ENCODE measurements at regions not wholly inside any gene's neighbourhood (a gene's known extent, or its start where the extent isn't known, plus 50 kb on each side); places are given as distances from the start of the nearest gene placed in this dataset.

DNA sequence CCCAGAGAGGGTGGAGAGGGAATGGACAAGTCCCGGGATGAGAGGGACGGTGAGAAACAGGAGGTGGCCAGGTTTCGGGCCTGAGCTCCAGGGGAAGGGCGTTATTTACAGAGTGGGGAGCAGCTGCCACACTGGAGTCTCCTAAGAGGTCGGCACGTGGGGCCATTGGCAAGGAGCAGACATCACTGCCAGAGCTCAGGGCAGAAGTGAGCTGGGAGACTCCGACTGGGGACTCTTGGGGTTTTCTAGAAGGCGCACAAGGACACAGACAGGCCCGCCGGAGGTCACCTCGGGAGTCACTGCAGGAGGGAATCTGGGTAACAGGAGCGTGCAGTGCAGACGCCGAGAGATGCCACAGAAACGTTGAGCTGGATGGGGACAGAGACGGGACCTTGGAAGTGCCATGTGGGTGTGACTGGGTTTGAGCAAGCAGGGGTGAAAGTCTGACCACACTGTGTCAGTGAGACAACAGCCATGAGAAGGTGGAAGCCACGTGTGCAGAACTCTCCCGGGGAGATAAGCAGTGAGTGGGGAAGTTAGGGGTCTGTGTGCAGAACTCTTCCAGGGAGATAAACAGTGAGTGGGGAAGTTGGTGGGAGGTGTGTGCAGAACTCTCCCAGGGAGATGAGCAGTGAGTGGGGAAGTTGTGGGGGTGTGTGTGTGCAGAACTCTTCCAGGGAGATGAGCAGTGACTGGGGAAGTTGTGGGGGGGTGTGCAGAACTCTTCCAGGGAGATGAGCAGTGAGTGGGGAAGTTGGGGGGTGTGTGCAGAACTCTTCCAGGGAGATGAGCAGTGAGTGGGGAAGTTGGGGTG, 187.5 kb downstream of the SHANK2 start:
- TF ChIP-seq, protein P1, sequence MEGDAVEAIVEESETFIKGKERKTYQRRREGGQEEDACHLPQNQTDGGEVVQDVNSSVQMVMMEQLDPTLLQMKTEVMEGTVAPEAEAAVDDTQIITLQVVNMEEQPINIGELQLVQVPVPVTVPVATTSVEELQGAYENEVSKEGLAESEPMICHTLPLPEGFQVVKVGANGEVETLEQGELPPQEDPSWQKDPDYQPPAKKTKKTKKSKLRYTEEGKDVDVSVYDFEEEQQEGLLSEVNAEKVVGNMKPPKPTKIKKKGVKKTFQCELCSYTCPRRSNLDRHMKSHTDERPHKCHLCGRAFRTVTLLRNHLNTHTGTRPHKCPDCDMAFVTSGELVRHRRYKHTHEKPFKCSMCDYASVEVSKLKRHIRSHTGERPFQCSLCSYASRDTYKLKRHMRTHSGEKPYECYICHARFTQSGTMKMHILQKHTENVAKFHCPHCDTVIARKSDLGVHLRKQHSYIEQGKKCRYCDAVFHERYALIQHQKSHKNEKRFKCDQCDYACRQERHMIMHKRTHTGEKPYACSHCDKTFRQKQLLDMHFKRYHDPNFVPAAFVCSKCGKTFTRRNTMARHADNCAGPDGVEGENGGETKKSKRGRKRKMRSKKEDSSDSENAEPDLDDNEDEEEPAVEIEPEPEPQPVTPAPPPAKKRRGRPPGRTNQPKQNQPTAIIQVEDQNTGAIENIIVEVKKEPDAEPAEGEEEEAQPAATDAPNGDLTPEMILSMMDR (conservative IDR thresholded peaks at IDR 0.05; ENCODE audit: low read depth, low read length) = no peak
- H3K4me2 ChIP-seq = no peak overlapping the region
- no peak overlapping the region for H3K4me3 ChIP-seq (IDR thresholded peaks at IDR 0.05; ENCODE audit: insufficient read depth, low read depth, low read length)
- no peak overlapping the region for H2AFZ ChIP-seq (ENCODE audit: low read depth)
- H4K20me1 ChIP-seq (ENCODE audit: insufficient read depth) = no peaks in the 10 kb centered on the region
- no peaks in the 10 kb centered on the region for H3K4me1 ChIP-seq (ENCODE audit: low read depth, poor library complexity, severe bottlenecking)
- H3K9ac ChIP-seq = no peak overlapping the region
- H3K36me3 ChIP-seq (ENCODE audit: insufficient read depth) = no peaks in the 10 kb centered on the region
- no peaks in the 10 kb centered on the region for H3K27me3 ChIP-seq (ENCODE audit: insufficient read depth, low read depth)
- no peaks in the 10 kb centered on the region for H3K79me2 ChIP-seq (ENCODE audit: insufficient read depth, low read depth)
- no peak overlapping the region for H3K27ac ChIP-seq

DNA sequence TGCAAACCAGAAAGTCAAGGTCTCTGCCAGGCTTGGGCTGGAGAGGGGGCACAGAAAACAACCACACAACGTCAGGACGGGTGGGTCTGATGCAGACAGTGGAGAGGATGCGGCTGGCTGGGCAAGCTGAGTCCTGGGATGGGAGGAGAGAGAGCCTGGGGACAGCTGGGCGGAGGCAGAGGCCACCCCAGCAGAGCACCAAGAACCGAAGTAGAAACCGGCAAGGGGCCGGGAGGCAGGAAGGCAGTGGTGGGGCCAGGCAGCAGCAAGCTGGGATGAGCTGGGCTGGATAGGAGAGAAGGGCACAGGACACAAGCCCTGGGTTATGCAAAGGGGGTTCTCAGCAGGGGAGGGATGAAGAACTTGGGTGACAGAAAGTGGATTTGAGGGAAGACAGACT, 188.2 kb downstream of the SHANK2 start:
- Histone ChIP-seq H4K20me1 (ENCODE audit: insufficient read depth) (no peaks in the 10 kb centered on the region), H3K27me3 (ENCODE audit: insufficient read depth, low read depth) (no peaks in the 10 kb centered on the region), H3K4me1 (ENCODE audit: low read depth, poor library complexity, severe bottlenecking) (no peaks in the 10 kb centered on the region), H3K27ac (no peak overlapping the region), H3K4me3 (IDR thresholded peaks at IDR 0.05; ENCODE audit: insufficient read depth, low read depth, low read length) (no peak overlapping the region), H3K36me3 (ENCODE audit: insufficient read depth) (no peaks in the 10 kb centered on the region), H3K79me2 (ENCODE audit: insufficient read depth, low read depth) (no peaks in the 10 kb centered on the region), H2AFZ (ENCODE audit: low read depth) (no peak overlapping the region), H3K9ac (no peak overlapping the region), H3K4me2 (no peak overlapping the region)
- TF ChIP-seq, protein P1 (conservative IDR thresholded peaks at IDR 0.05; ENCODE audit: low read depth, low read length) = no peak

DNA sequence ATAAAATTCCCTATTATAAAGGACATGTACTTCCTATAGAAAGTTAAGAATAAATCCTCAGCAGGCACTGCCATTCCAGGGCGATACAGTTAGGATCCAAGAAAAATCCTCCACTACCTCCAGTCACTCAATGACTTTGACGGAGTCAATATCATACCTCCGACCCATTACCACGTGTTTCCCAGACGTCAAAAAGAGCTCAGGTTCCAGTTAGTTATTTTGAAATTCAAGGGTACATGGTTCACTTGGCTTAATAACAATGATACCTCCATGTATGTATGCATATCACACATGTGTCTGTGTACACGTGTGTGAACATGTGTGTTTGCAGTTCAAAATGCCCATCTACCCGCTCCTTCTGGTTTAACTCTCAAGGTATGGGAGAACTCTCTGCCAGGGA, 189.2 kb downstream of the SHANK2 start:
- H3K9ac ChIP-seq = no peak overlapping the region
- H3K27me3 ChIP-seq (ENCODE audit: insufficient read depth, low read depth) = no peaks in the 10 kb centered on the region
- TF ChIP-seq, protein P1 (conservative IDR thresholded peaks at IDR 0.05; ENCODE audit: low read depth, low read length) = no peak
- H3K36me3 ChIP-seq (ENCODE audit: insufficient read depth) = no peaks in the 10 kb centered on the region
- no peak overlapping the region for H3K4me3 ChIP-seq (IDR thresholded peaks at IDR 0.05; ENCODE audit: insufficient read depth, low read depth, low read length)
- no peak overlapping the region for H2AFZ ChIP-seq (ENCODE audit: low read depth)
- no peak overlapping the region for H3K27ac ChIP-seq
- H3K4me1 ChIP-seq (ENCODE audit: low read depth, poor library complexity, severe bottlenecking) = no peaks in the 10 kb centered on the region
- H3K79me2 ChIP-seq (ENCODE audit: insufficient read depth, low read depth) = no peaks in the 10 kb centered on the region
- H3K4me2 ChIP-seq = no peak overlapping the region
- no peaks in the 10 kb centered on the region for H4K20me1 ChIP-seq (ENCODE audit: insufficient read depth)

DNA sequence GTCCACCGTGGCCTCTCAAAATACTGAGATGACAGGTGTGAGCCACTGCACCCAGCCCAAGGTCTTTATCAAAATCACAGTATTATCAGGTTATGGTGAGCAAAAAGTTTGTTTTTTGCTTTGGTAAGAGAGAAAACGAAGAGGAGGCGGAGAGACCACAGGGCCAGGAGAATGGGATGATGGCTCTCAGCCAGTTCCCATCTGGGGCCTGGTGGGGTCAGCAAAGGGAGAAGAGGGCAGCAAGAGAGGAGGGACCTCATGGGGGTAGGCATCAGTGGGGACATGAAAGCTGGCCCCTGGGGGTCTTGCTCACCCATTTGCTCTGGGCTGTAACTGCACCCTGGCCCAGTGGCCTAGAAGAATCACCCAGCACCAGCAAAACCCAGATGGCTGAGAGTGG, 190.2 kb downstream of the SHANK2 start:
- Histone ChIP-seq H4K20me1 (ENCODE audit: insufficient read depth) (no peaks in the 10 kb centered on the region), H3K79me2 (ENCODE audit: insufficient read depth, low read depth) (no peaks in the 10 kb centered on the region), H3K4me3 (IDR thresholded peaks at IDR 0.05; ENCODE audit: insufficient read depth, low read depth, low read length) (no peak overlapping the region), H3K9ac (no peak overlapping the region), H3K36me3 (ENCODE audit: insufficient read depth) (no peaks in the 10 kb centered on the region), H3K4me2 (no peak overlapping the region), H2AFZ (ENCODE audit: low read depth) (no peak overlapping the region), H3K27me3 (ENCODE audit: insufficient read depth, low read depth) (no peaks in the 10 kb centered on the region), H3K4me1 (ENCODE audit: low read depth, poor library complexity, severe bottlenecking) (no peaks in the 10 kb centered on the region), H3K27ac (no peak overlapping the region)
- TF ChIP-seq, protein P1 (conservative IDR thresholded peaks at IDR 0.05; ENCODE audit: low read depth, low read length) = no peak
